ENCODE measurements at regions not wholly inside any gene's neighbourhood (a gene's known extent, or its start where the extent isn't known, plus 50 kb on each side); places are given as distances from the start of the nearest gene placed in this dataset.
A peak's percentile ranks its signal among the peaks of the same experiment; 100 is the strongest.

DNA sequence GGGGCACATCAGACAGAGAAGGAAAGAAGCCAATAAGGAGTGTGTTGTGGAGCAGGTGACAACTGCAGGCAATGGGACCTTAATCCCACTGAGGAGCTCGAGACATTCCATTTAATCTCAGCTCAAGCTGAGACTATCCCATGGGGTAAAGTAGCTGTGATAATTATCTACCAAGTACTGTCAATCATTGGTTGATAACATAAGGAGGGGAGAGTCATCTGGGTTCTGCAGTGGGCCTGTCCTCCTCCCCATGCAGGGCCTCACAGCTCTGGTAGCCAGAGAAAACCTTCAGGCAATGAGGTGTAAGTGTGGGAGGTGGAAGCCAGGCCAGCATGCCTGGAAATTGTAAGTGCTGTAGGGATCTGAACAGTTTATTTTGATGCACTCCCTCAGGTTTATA is 375.0 kb upstream of the ARID1B start:
- Histone ChIP-seq H3K79me2 (ENCODE audit: insufficient read depth, low read depth, low read length) (no peaks in the 10 kb centered on the region), H3K27ac (ENCODE audit: low read depth, low read length, poor library complexity, severe bottlenecking) (no peak overlapping the region), H3K9me2 (ENCODE audit: insufficient read depth, low read length) (no peaks in the 10 kb centered on the region), H2AFZ (ENCODE audit: low read length) (no peak overlapping the region), H3K36me3 (ENCODE audit: insufficient read depth, low read length) (peaks cover 10% of the 10 kb centered on the region; the same call in 1 of the 2 replicates), H3K4me3 (ENCODE audit: low read depth, low read length, poor library complexity, severe bottlenecking) (no peak overlapping the region), H3K4me2 (ENCODE audit: low read length) (no peak overlapping the region), H4K20me1 (ENCODE audit: insufficient read depth, low read length) (no peaks in the 10 kb centered on the region), H3K4me1 (ENCODE audit: insufficient read depth, low read length, poor library complexity, severe bottlenecking) (peaks cover 25% of the 10 kb centered on the region), H3K9me3 (ENCODE audit: low read length) (peaks cover 21% of the 10 kb centered on the region; the same call in 1 of the 2 replicates)
- no peak for DNase-seq (ENCODE audit: low spot score)
- intact Hi-C loops (cut with micrococcal nuclease; ENCODE audit: unreplicated experiment) = no loop called here
- ChIA-PET CTCF (ENCODE audit: unreplicated experiment) (no interaction called here), POLR2A (no interaction called here)
- BruUV-seq (replicated peaks) = no TSS peak
- TF ChIP-seq, protein P1, sequence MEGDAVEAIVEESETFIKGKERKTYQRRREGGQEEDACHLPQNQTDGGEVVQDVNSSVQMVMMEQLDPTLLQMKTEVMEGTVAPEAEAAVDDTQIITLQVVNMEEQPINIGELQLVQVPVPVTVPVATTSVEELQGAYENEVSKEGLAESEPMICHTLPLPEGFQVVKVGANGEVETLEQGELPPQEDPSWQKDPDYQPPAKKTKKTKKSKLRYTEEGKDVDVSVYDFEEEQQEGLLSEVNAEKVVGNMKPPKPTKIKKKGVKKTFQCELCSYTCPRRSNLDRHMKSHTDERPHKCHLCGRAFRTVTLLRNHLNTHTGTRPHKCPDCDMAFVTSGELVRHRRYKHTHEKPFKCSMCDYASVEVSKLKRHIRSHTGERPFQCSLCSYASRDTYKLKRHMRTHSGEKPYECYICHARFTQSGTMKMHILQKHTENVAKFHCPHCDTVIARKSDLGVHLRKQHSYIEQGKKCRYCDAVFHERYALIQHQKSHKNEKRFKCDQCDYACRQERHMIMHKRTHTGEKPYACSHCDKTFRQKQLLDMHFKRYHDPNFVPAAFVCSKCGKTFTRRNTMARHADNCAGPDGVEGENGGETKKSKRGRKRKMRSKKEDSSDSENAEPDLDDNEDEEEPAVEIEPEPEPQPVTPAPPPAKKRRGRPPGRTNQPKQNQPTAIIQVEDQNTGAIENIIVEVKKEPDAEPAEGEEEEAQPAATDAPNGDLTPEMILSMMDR (conservative IDR thresholded peaks at IDR 0.05; ENCODE audit: low read length) = no peak
- TF ChIP-seq EZH2phosphoT487 (IDR thresholded peaks at IDR 0.05; ENCODE audit: borderline replicate concordance, low read depth, low read length) = no peak

DNA sequence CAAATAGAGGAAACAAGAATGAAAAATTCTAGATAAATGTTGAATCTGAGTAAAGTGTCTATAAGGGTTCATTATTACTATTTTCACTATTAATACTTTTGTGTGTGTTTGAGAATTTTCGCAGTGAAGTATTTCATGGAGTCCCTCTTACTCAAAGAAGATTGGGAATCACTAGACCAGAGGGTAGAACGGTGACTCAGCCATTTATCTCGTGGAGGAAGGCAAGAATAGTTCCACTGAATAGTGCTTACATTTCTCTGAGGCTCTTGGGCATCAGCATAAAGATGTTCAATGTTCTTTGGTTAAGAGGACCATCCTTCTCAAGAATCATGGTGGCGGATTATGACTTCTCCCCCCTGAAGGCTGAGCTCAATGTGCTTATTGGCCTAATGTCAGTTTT is 376.7 kb upstream of the ARID1B start:
- TF ChIP-seq, protein P1 (conservative IDR thresholded peaks at IDR 0.05; ENCODE audit: low read length) = no peak
- no peak for TF ChIP-seq EZH2phosphoT487 (IDR thresholded peaks at IDR 0.05; ENCODE audit: borderline replicate concordance, low read depth, low read length)
- BruUV-seq (replicated peaks) = no TSS peak
- Histone ChIP-seq H3K79me2 (ENCODE audit: insufficient read depth, low read depth, low read length) (no peaks in the 10 kb centered on the region), H3K27ac (ENCODE audit: low read depth, low read length, poor library complexity, severe bottlenecking) (no peak overlapping the region), H3K36me3 (ENCODE audit: insufficient read depth, low read length) (peaks cover 10% of the 10 kb centered on the region; the same call in 1 of the 2 replicates), H3K4me1 (ENCODE audit: insufficient read depth, low read length, poor library complexity, severe bottlenecking) (peaks cover 41% of the 10 kb centered on the region), H3K4me3 (ENCODE audit: low read depth, low read length, poor library complexity, severe bottlenecking) (no peak overlapping the region), H3K9me3 (ENCODE audit: low read length) (peaks cover 21% of the 10 kb centered on the region; the same call in 1 of the 2 replicates), H4K20me1 (ENCODE audit: insufficient read depth, low read length) (no peaks in the 10 kb centered on the region), H3K4me2 (ENCODE audit: low read length) (no peak overlapping the region), H3K9me2 (ENCODE audit: insufficient read depth, low read length) (no peaks in the 10 kb centered on the region), H2AFZ (ENCODE audit: low read length) (no peak overlapping the region)
- CTCF ChIA-PET (ENCODE audit: unreplicated experiment) = no interaction called here
- POLR2A ChIA-PET = interaction anchor here (0.8 kb wide), 1 partner anchor 10 kb away, joined by 3 read pairs; no protein-coding TSS in a partner anchor
- intact Hi-C loops (cut with micrococcal nuclease; ENCODE audit: unreplicated experiment) = no loop called here
- DNase-seq (ENCODE audit: low spot score) = no peak

DNA sequence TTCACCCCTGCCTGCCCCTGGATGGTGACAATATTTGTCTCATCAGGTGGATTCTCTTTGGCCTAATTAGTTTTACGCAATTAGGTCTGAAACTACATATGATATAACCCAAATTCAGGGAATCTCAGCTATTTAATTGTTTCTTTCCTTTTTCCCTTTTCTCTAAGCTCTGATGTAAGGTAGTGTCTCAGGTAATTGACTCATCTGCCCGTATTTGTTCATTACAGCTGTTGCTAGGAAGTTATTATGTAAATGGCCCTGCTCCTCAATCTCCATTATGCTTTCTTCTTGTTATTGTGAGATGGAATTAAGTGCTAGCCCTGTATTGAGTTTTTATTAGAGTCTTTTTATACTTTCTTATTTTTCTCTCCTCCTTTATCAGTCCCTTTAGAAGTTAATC is 378.2 kb upstream of the ARID1B start:
- Histone ChIP-seq H3K4me2 (ENCODE audit: low read length) (peak overlapping the region; percentile 95; the same call in 1 of the 2 replicates), H3K79me2 (ENCODE audit: insufficient read depth, low read depth, low read length) (peaks cover 9% of the 10 kb centered on the region; the same call in 1 of the 2 replicates), H3K4me3 (ENCODE audit: low read depth, low read length, poor library complexity, severe bottlenecking) (no peak overlapping the region), H3K9me2 (ENCODE audit: insufficient read depth, low read length) (no peaks in the 10 kb centered on the region), H4K20me1 (ENCODE audit: insufficient read depth, low read length) (no peaks in the 10 kb centered on the region), H3K27ac (ENCODE audit: low read depth, low read length, poor library complexity, severe bottlenecking) (peak overlapping the region; percentile 99), H3K36me3 (ENCODE audit: insufficient read depth, low read length) (peaks cover 10% of the 10 kb centered on the region; the same call in 1 of the 2 replicates), H2AFZ (ENCODE audit: low read length) (peak overlapping the region; percentile 70; the same call in 1 of the 2 replicates), H3K9me3 (ENCODE audit: low read length) (peaks cover 21% of the 10 kb centered on the region; the same call in 1 of the 2 replicates), H3K4me1 (ENCODE audit: insufficient read depth, low read length, poor library complexity, severe bottlenecking) (peaks cover 55% of the 10 kb centered on the region)
- POLR2A ChIA-PET = interaction anchor here (0.6 to 1.2 kb wide), 4 partner anchors 20 to 235 kb away, joined by 3 to 6 read pairs (median 4); no protein-coding TSS in a partner anchor
- no TSS peak for BruUV-seq (replicated peaks)
- intact Hi-C loops (cut with micrococcal nuclease; ENCODE audit: unreplicated experiment) = loop anchor here (5.0 to 10.0 kb wide), 3 partner anchors 212 to 873 kb away; no protein-coding TSS in a partner anchor
- CTCF ChIA-PET (ENCODE audit: unreplicated experiment) = no interaction called here
- DNase-seq (ENCODE audit: low spot score) = no peak
- TF ChIP-seq, protein P1 (conservative IDR thresholded peaks at IDR 0.05; ENCODE audit: low read length) = no peak
- no peak for TF ChIP-seq EZH2phosphoT487 (IDR thresholded peaks at IDR 0.05; ENCODE audit: borderline replicate concordance, low read depth, low read length)

Measured in OCI-LY7 (cell line).